NCI-H526 treated with DMSO at 0.1 percent for 48 hours (cell line): ENCODE measurements at regions not wholly inside any gene's neighbourhood (a gene's known extent, or its start where the extent isn't known, plus 50 kb on each side); places are given as distances from the start of the nearest gene placed in this dataset.
A peak's percentile ranks its signal among the peaks of the same experiment; 100 is the strongest.

Experiments used
- DNase-seq: peaks from one replicate; lab custom pipeline; 2025; lab: John Stamatoyannopoulos, UW

- peak; percentile 29 for DNase-seq
Measured at GRCh38 chr5:115402822-115403577, 106.5 kb upstream of the CCDC112 start.

GRCh38 chr5:115402092-115402491, 105.6 kb upstream of the CCDC112 start:
- no peak for DNase-seq

GRCh38 chr5:115398719-115399118, 102.3 kb upstream of the CCDC112 start:
- DNase-seq = no peak

GRCh38 chr5:115396688-115397087, 100.2 kb upstream of the CCDC112 start:
- no peak for DNase-seq

- no peak for DNase-seq
Measured at GRCh38 chr5:115396081-115396480, 99.6 kb upstream of the CCDC112 start.

- DNase-seq = no peak
Measured at GRCh38 chr5:115394531-115394930, 98.1 kb upstream of the CCDC112 start.

- DNase-seq = no peak
Measured at GRCh38 chr5:115393239-115393638, 96.8 kb upstream of the CCDC112 start.

GRCh38 chr5:115392611-115393010, 96.2 kb upstream of the CCDC112 start:
- DNase-seq = no peak

GRCh38 chr5:115391780-115392179, 95.3 kb upstream of the CCDC112 start:
- DNase-seq = no peak

GRCh38 chr5:115389799-115390382, 93.4 kb upstream of the CCDC112 start:
- no peak for DNase-seq

GRCh38 chr5:115389034-115389798, 92.8 kb upstream of the CCDC112 start:
- DNase-seq = no peak

GRCh38 chr5:115388240-115388639, 91.8 kb upstream of the CCDC112 start:
- no peak for DNase-seq

GRCh38 chr5:115387816-115388215, 91.4 kb upstream of the CCDC112 start:
- DNase-seq = no peak

GRCh38 chr5:115386657-115387056, 90.2 kb upstream of the CCDC112 start:
- no peak for DNase-seq

GRCh38 chr5:115384587-115385375, 88.3 kb upstream of the CCDC112 start:
- DNase-seq = no peak

- DNase-seq = peak; percentile 32
Measured at GRCh38 chr5:115382989-115383388, 86.5 kb upstream of the CCDC112 start.

GRCh38 chr5:115381911-115382662, 85.6 kb upstream of the CCDC112 start:
- DNase-seq = no peak

- peak; percentile 85 for DNase-seq
Measured at GRCh38 chr5:115379622-115380344, 83.3 kb upstream of the CCDC112 start.

- DNase-seq = no peak
Measured at GRCh38 chr5:115378754-115379153, 82.3 kb upstream of the CCDC112 start.

- no peak for DNase-seq
Measured at GRCh38 chr5:115377468-115378217, 81.2 kb upstream of the CCDC112 start.
